ENCODE measurements at regions not wholly inside any gene's neighbourhood (a gene's known extent, or its start where the extent isn't known, plus 50 kb on each side); places are given as distances from the start of the nearest gene placed in this dataset.

DNA sequence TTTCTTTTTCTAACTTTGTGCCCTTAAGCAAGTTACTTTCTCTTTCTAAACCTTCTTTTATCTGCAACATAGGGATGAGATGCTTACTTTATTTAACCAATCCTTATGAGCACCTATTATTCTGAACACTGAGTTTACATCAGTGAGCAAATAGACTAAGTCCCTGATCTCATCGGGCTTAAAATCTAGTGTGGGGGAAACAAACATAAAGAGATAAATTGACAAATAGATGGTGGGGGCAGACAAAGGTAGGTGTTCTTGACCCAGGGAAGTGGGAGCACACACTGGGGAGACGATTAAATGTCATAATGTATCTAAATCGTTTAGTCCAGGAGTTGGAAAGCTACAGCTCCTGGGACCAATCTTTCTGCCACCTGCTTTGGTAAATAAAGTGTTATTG lies 129.6 kb downstream of the TFAP2C start:
- H3K4me3 ChIP-seq (ENCODE audit: low read depth, low read length) = no peak overlapping the region
- no peak overlapping the region for H3K27ac ChIP-seq (ENCODE audit: low read depth, low read length)
- ChIA-PET POLR2A (no interaction called here), CTCF (no interaction called here)
- no peaks in the 10 kb centered on the region; the same call in 1 of the 2 replicates for H3K9me3 ChIP-seq (ENCODE audit: control insufficient read depth, insufficient read depth, low read length)
- no peaks in the 10 kb centered on the region for H3K27me3 ChIP-seq (ENCODE audit: control insufficient read depth, insufficient read depth, low read length)
- no peak for DNase-seq (ENCODE audit: low read depth, low spot score)
- TF ChIP-seq, protein P1, sequence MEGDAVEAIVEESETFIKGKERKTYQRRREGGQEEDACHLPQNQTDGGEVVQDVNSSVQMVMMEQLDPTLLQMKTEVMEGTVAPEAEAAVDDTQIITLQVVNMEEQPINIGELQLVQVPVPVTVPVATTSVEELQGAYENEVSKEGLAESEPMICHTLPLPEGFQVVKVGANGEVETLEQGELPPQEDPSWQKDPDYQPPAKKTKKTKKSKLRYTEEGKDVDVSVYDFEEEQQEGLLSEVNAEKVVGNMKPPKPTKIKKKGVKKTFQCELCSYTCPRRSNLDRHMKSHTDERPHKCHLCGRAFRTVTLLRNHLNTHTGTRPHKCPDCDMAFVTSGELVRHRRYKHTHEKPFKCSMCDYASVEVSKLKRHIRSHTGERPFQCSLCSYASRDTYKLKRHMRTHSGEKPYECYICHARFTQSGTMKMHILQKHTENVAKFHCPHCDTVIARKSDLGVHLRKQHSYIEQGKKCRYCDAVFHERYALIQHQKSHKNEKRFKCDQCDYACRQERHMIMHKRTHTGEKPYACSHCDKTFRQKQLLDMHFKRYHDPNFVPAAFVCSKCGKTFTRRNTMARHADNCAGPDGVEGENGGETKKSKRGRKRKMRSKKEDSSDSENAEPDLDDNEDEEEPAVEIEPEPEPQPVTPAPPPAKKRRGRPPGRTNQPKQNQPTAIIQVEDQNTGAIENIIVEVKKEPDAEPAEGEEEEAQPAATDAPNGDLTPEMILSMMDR (IDR thresholded peaks at IDR 0.05; ENCODE audit: low read depth, low read length) = no peak

DNA sequence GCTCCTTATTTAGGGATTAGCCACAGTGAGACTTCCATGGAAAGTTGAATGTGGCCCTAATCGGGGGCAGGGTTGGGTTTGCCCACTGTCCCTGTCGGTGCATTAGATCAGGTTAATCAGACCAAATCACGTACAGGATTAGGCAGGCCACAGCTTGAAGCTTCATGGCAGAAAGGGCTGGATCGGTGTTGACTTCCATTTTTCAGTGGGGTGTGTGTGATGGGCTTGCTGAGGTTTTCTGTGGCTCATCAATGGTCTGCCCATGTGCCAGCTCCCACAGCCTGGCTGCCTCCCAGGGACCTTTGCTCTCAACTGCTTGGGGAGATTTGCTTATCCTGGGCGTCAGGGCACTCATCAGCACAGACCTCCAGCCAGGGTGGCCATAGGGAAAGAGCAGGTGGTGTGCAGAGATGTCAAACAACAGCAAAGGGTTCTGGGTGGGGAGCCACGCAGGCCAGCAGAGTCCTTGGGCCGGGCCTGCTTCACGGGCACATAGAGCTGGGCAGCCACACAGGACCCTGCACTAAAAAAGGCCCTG lies 130.7 kb downstream of the TFAP2C start:
- ChIA-PET POLR2A (no interaction called here), CTCF (no interaction called here)
- TF ChIP-seq, protein P1 (IDR thresholded peaks at IDR 0.05; ENCODE audit: low read depth, low read length) = no peak
- Histone ChIP-seq H3K4me3 (ENCODE audit: low read depth, low read length) (no peak overlapping the region), H3K9me3 (ENCODE audit: control insufficient read depth, insufficient read depth, low read length) (peaks cover 3% of the 10 kb centered on the region; the same call in 1 of the 2 replicates), H3K27me3 (ENCODE audit: control insufficient read depth, insufficient read depth, low read length) (no peaks in the 10 kb centered on the region), H3K27ac (ENCODE audit: low read depth, low read length) (no peak overlapping the region)
- no peak for DNase-seq (ENCODE audit: low read depth, low spot score)

DNA sequence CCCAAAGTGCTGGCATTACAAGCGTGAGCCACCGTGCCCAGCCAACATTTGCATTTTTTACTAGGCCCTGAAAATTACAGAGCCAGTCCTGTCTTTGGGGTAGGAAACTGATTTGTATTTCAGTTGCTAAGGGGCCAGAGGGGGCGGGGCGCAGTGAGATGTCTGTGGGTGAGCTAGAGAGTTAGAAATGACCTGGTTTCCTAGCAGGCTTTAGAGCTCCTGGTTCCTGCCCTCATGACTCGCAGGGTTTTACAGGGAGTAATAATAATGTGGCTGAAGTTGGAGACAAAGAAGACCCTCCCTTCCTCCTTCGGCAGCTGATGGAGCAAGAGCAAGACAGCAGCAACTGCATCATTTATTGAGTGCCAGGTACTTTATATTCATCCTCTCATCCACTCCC lies 131.5 kb downstream of the TFAP2C start:
- no peak for DNase-seq (ENCODE audit: low read depth, low spot score)
- TF ChIP-seq, protein P1 (IDR thresholded peaks at IDR 0.05; ENCODE audit: low read depth, low read length) = no peak
- ChIA-PET POLR2A (no interaction called here), CTCF (no interaction called here)
- Histone ChIP-seq H3K27me3 (ENCODE audit: control insufficient read depth, insufficient read depth, low read length) (no peaks in the 10 kb centered on the region), H3K4me3 (ENCODE audit: low read depth, low read length) (no peak overlapping the region), H3K27ac (ENCODE audit: low read depth, low read length) (no peak overlapping the region), H3K9me3 (ENCODE audit: control insufficient read depth, insufficient read depth, low read length) (peaks cover 3% of the 10 kb centered on the region; the same call in 1 of the 2 replicates)

- ChIA-PET CTCF (no interaction called here), POLR2A (no interaction called here)
- Histone ChIP-seq H3K27me3 (ENCODE audit: control insufficient read depth, insufficient read depth, low read length) (no peaks in the 10 kb centered on the region), H3K27ac (ENCODE audit: low read depth, low read length) (no peak overlapping the region), H3K9me3 (ENCODE audit: control insufficient read depth, insufficient read depth, low read length) (peaks cover 3% of the 10 kb centered on the region; the same call in 1 of the 2 replicates), H3K4me3 (ENCODE audit: low read depth, low read length) (no peak overlapping the region)
- DNase-seq (ENCODE audit: low read depth, low spot score) = no peak
- TF ChIP-seq, protein P1 (IDR thresholded peaks at IDR 0.05; ENCODE audit: low read depth, low read length) = no peak
Measured at GRCh38 chr20:56761393-56761792, 132.3 kb downstream of the TFAP2C start.

DNA sequence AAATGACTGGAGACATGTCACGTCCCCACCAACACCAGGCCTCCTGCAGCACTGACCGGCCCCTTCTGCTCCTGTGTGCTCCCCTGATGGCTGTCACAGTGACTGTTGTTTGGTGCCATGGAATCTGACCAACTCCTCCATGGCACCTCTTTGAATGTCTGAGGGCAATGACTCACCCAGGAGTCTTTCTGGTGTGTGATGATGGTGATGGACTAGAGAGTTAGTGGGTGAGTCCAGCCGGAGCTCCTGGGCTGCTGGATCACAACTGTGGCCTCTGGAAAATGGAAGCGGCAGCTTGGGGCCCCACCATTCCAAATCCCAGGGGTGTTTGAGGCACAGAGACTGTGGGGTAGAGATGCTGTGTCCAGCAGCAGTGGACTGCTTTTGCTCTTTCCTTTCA lies 133.3 kb downstream of the TFAP2C start:
- ChIA-PET CTCF (no interaction called here), POLR2A (no interaction called here)
- H3K27me3 ChIP-seq (ENCODE audit: control insufficient read depth, insufficient read depth, low read length) = no peaks in the 10 kb centered on the region
- TF ChIP-seq, protein P1 (IDR thresholded peaks at IDR 0.05; ENCODE audit: low read depth, low read length) = no peak
- no peak for DNase-seq (ENCODE audit: low read depth, low spot score)
- no peak overlapping the region for H3K27ac ChIP-seq (ENCODE audit: low read depth, low read length)
- H3K9me3 ChIP-seq (ENCODE audit: control insufficient read depth, insufficient read depth, low read length) = peaks cover 3% of the 10 kb centered on the region; the same call in 1 of the 2 replicates
- no peak overlapping the region for H3K4me3 ChIP-seq (ENCODE audit: low read depth, low read length)

Data from AG04450 (cell line).